HG03095 (cell line): ENCODE measurements at regions not wholly inside any gene's neighbourhood (a gene's known extent, or its start where the extent isn't known, plus 50 kb on each side); places are given as distances from the start of the nearest gene placed in this dataset.

Source experiments
- ATAC-seq: cut with Tn5 transposase; IDR thresholded peaks from one replicate; pipeline ENCODE4 v1.9.1; 2021; ENCODE audit warnings: moderate library complexity; ENCODE audit not compliant: unreplicated experiment

GRCh38 chr2:15789381-15790062 lies 150.8 kb upstream of the MYCN start:
- no peak for ATAC-seq

DNA sequence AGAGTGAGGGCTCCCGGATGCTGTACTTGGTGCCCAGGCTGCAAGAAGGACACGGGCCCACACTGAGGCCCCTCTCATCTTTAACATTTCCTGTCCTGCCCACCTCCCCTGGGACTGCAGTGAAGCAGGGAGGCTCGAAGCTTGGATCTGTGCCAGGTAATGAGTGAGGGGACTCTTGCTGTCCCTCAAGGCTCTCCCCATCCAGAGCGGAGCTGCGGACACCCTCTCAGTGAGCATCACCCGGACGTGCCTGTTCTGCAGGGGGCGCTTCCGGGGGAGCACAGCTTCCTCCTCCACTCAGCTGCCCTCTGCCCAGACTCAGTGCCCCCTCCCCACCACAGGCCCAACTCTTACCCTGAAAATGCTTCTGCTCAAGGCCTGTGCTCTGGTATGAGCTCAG lies 150.0 kb upstream of the MYCN start:
- ATAC-seq, result no peak

- no peak for ATAC-seq
Measured at GRCh38 chr2:15790838-15791237, 149.5 kb upstream of the MYCN start.

- no peak for ATAC-seq
Measured at GRCh38 chr2:15791294-15791693, 149.1 kb upstream of the MYCN start.

- no peak for ATAC-seq
Measured at GRCh38 chr2:15792331-15792730, 148.0 kb upstream of the MYCN start.

DNA sequence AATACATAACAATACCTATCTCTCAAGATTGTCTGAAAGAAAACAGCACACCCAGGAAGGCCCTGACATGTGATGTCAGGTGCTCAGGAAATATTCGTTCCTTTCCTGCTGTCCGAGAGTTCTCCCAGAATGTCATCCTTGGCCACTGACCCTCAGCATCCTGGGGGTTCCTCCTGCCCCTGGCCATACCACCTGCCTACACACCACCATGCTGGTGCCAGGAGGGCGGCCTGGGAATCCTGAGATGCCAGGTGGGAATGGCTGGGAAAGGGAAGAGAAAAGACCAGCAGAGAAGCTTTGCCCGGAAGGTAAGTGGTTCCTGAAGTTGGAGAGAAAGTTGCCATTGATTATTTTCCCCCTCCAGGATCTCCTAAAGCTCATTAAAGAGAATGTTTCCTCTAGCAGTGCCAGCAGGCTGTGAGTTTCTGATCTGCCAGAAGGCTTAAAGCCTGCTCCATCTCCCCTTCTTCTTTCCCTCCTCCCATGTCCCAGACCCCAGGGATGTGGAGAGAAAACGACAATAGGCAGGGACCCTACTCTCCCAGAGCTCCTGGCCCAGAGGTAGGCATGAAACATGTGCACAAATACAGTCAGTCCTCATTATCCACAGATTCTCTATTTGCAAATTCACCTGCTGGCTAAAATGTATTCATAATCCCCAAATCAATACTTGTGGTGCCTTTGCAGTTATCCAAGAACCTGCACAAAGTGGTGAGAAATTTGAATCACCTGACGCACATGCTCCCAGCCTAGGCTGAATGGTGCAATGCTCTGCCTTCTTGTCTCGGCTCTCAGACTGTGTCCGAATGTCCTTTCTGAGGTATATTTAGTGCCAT lies 147.1 kb upstream of the MYCN start:
- no peak for ATAC-seq

DNA sequence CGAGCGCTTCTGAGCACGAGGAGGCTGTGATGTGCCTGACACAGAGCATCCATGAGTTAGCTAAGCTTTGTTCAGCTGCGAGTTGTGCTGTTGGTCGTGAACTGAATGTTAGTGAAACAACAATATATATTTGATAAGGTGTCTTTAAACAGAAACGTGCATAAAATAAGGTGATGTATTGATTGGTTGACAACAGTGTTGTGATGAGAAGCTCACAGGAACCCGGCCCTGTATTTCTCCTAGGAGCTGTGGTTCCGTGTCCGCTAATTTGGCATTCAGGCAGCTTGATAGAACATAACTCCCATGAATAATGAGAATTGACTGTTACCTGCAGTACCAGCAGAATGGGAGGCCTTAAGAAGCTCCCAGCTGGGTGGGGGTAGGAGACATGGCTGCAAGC lies 146.4 kb upstream of the MYCN start:
- ATAC-seq, result no peak

DNA sequence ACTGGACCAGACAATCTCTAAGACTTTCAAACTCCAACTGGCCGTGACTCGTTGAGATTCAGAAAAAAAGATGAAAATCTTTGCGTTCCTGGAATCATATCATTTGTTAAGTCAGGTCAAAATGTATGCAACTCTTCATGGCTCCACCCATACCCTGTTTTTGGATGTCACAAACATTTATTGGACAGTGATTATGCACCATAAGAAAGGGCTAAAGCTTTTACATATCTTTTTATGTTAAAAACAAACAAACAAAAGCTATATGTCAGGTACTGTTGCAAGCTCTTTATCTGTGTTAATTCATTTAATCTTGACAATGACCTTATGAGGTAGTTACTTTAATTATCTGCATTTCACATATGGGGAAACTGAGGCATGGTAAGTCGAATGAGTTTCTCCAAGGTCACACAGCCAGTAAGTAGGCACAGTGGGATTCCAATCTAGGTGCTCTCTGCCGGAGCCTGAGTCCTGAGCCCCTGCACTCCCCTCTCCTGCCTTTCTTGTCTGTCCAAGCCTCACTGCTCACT lies 145.7 kb upstream of the MYCN start:
- no peak for ATAC-seq

- no peak for ATAC-seq
Measured at GRCh38 chr2:15795426-15795825, 144.9 kb upstream of the MYCN start.

DNA sequence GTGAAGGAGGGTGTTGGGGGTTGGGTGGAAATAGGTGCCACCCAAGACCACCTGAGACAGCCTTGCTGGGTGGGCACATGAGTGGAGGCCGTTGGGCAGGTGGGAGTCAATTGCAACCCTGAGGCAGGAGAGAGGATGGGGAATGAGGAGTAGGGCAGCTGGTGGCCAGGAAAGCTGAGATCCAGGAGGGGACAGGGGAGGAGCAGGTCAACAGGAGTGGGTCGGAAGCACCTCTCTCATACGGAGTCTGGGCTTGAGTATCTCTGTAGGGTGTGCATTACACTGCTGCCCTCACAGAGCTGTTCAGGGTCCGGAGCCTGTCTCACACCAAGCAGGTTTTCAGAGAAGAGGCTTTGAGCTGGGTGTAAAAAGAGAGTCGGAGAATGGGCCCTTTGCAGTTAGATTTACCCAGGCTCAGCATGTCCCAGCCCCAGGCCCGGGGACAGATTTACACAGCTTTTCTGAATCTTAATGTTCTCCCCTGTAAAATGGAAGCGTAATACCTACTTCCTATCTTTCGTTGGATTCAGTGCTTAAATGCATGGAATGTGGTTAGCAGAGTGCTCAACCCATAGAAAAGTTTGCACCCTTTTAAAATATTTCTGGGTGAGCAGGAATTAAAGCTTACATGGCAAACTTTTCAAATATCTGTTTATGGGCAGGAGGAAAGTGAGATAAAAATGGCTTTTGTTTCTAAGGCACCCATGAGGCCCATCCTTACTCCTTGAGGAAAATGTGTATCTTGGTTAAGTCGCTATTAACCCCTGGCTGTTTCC lies 144.0 kb upstream of the MYCN start:
- ATAC-seq, result no peak

- no peak for ATAC-seq
Measured at GRCh38 chr2:15797231-15797938, 143.0 kb upstream of the MYCN start.

DNA sequence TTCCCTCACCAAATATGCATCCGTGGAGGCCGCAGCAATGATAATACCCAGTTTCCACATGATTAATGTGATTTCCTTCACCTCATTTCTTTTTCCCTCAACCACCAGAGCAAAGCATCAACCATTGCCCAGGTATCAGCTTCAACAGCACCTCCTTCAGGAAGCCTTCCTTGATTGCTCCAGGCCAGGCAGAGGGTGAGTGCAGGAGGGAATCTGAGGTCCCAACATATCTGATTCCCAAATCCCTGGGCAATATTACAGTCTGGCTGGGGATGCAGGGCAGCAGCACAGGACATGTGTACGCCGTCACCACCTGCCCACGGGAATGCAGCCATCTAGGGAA lies 142.4 kb upstream of the MYCN start:
- ATAC-seq, result no peak

DNA sequence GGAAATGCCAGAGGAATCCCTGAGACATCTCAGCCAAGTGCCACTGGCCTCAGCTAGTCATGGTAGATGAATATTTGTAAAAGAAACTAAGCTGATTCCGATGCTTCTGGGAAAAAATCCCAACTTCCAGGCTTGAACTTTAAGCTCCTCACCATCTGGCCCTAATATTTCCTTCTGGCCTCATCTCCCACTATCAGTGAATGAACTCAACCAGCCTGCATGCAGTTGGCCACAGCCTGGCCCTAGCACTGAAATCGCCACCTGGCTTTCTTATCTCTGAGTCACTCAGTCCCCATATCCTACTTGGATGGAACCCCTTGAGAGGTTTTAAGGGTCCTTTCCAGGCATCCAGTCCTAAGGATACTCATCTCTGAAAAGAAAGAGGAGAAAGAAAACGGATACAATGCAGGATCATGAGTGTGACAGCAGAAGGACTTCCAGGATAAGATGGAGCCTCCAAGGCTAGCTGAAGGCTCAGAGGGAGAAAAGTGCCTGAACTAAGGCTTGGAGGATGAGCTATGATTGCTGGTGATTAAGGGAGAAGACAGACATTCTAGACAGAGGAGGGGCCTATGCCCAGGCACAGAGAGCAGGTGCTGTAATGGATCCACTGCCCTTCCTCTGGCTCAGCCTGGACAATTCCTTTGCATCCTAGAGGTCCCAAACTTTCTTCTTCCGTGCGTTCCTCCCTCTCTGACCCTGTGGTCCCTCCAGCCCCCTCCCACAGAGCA lies 141.5 kb upstream of the MYCN start:
- ATAC-seq, result no peak

- ATAC-seq, result no peak
Measured at GRCh38 chr2:15799432-15799827, 140.9 kb upstream of the MYCN start.

DNA sequence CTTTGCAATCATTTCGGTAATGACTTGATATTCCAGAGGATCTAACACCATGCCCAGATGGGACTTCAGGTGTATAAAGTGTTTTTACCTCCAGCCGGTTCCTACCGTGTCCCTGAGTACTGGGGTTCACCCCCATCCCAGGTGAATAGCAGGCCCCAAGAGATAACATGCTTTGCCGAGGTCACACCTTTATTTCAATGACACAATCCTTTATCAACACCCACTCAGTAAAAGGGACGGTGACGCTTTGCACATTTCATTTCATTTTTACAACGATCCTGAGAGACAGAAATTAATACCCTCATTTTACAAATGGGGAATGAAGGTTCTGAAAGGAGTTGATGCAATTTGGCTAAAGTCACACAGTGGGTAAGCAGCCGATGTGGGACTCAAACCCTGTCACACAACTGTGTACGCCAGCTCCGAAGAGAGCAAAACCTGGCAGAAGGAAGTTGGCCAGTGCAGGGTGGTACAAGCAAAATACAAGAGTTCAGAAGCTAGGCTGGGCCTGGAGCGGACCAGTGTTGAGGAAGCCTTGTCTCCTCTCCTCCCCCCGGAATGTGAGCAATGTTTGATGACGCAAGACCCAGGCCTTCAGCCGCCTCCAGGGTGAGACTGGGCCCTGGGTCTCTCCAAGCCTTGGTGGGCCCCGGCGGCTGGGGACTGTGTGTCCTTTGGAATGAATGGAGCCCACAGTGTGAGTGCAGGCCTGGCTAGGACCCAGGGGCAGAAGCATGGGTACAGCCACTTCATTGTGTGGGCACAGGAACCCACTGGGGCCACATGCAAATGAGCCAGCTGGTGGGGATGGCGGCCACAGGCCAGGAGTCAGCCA lies 139.6 kb upstream of the MYCN start:
- ATAC-seq, result no peak

DNA sequence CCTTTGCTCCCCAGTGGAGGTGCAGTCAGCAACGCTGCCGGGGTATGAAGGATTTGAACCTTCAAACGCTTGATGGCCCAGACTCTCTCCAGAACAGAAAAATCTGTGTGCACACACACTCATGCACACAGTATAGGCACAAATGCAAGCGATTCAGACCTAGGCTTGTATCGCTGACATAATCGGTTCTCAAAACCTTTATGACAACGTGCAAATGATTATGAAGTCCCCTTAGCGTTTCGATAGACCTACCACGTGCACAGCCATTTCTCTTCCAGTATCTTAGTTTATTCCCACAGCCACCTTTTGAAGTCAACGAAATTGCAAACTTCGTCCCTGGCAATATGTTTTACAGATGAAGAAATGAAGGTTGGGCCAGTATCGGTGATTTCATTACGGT lies 138.9 kb upstream of the MYCN start:
- ATAC-seq, result no peak

- ATAC-seq, result no peak
Measured at GRCh38 chr2:15801904-15802303, 138.4 kb upstream of the MYCN start.

DNA sequence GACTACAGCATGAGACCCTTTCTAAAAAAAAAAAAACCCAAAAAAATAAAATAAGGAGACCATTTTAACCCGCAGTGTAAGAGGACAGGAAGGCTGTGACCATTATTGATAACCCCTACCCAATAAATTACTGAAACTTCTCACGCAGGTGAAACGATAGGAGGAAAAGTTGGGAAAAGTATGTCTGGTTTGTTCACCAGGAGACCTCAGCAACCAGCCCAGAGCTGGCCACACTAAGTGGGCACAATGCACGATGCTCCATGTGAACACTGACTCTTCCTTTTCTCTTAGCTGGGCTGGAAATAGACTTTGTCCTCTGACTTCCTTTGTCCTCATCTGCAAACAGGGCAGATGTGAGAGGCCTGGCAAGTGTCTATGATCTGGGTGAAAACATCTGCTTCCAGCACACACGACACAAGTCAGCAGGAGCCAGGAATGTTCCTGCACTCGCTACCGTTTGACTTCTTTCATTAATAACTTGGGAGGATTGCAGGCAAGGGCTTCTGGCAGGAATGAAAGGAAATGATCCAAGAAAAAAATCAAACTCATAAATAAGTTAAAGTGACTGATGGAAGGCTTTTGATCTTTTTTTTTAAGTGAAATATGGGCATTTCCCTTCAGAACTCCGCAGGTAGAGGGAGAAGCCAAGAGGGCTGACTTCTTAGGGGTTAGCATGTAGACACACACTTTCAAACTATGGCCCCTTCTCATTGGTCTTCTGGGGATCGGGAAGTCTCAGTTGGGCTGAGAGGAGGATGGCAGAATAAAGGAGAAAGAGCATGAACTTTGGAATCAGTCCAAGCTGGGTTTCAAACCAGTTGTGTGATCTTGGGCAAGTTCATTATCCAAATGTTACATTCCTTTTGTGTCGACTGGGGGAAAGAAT lies 137.4 kb upstream of the MYCN start:
- ATAC-seq, result no peak
